ENCODE measurements at regions not wholly inside any gene's neighbourhood (a gene's known extent, or its start where the extent isn't known, plus 50 kb on each side); places are given as distances from the start of the nearest gene placed in this dataset.

GRCh38 chr16:86979984-86980553 lies 337.1 kb downstream of the C16orf95 start:
- DNase-seq (ENCODE audit: low read depth in 3 of 3), result no peak

GRCh38 chr16:86980644-86981043 lies 336.5 kb downstream of the C16orf95 start:
- DNase-seq (ENCODE audit: low read depth in 3 of 3), result no peak

GRCh38 chr16:86982347-86982596 lies 334.9 kb downstream of the C16orf95 start:
- DNase-seq (ENCODE audit: low read depth in 3 of 3), result no peak

- DNase-seq (ENCODE audit: low read depth in 3 of 3), result no peak
Observed at GRCh38 chr16:86982912-86983311, 334.3 kb downstream of the C16orf95 start.

- DNase-seq (ENCODE audit: low read depth in 3 of 3), result no peak
Observed at GRCh38 chr16:86983621-86984020, 333.6 kb downstream of the C16orf95 start.

- no peak for DNase-seq (ENCODE audit: low read depth in 3 of 3)
Observed at GRCh38 chr16:86984343-86984742, 332.8 kb downstream of the C16orf95 start.

- no peak for DNase-seq (ENCODE audit: low read depth in 3 of 3)
Observed at GRCh38 chr16:86984991-86985647, 332.1 kb downstream of the C16orf95 start.

- no peak for DNase-seq (ENCODE audit: low read depth in 3 of 3)
Observed at GRCh38 chr16:86985648-86986015, 331.6 kb downstream of the C16orf95 start.

GRCh38 chr16:86986136-86986535 lies 331.1 kb downstream of the C16orf95 start:
- no peak for DNase-seq (ENCODE audit: low read depth in 3 of 3)

GRCh38 chr16:86986809-86987487 lies 330.2 kb downstream of the C16orf95 start:
- no peak for DNase-seq (ENCODE audit: low read depth in 3 of 3)

GRCh38 chr16:86987746-86988670 lies 329.2 kb downstream of the C16orf95 start:
- DNase-seq (ENCODE audit: low read depth in 3 of 3), result no peak

GRCh38 chr16:86988920-86989696 lies 328.1 kb downstream of the C16orf95 start:
- DNase-seq (ENCODE audit: low read depth in 3 of 3), result no peak

GRCh38 chr16:86990451-86990850 lies 326.7 kb downstream of the C16orf95 start:
- DNase-seq (ENCODE audit: low read depth in 3 of 3), result no peak

- no peak for DNase-seq (ENCODE audit: low read depth in 3 of 3)
Observed at GRCh38 chr16:86991679-86992078, 325.5 kb downstream of the C16orf95 start.

GRCh38 chr16:86992587-86992986 lies 324.6 kb downstream of the C16orf95 start:
- no peak for DNase-seq (ENCODE audit: low read depth in 3 of 3)

GRCh38 chr16:86993426-86994110 lies 323.6 kb downstream of the C16orf95 start:
- no peak for DNase-seq (ENCODE audit: low read depth in 3 of 3)

- DNase-seq (ENCODE audit: low read depth in 3 of 3), result no peak
Observed at GRCh38 chr16:86994215-86994614, 323.0 kb downstream of the C16orf95 start.

- DNase-seq (ENCODE audit: low read depth in 3 of 3), result no peak
Observed at GRCh38 chr16:86994651-86995171, 322.5 kb downstream of the C16orf95 start.

GRCh38 chr16:86995456-86995855 lies 321.7 kb downstream of the C16orf95 start:
- DNase-seq (ENCODE audit: low read depth in 3 of 3), result no peak

- DNase-seq (ENCODE audit: low read depth in 3 of 3), result no peak
Observed at GRCh38 chr16:86996081-86996480, 321.1 kb downstream of the C16orf95 start.

GRCh38 chr16:86997058-86997457 lies 320.1 kb downstream of the C16orf95 start:
- DNase-seq (ENCODE audit: low read depth in 3 of 3), result no peak

Measured in stimulated activated CD4-positive, alpha-beta T cell treated with anti-CD3 and anti-CD28 coated beads, TNF-alpha, amount 100 ng/mL, for 4 hours (primary cell).